Ishikawa (cell line): ENCODE measurements at regions not wholly inside any gene's neighbourhood (a gene's known extent, or its start where the extent isn't known, plus 50 kb on each side); places are given as distances from the start of the nearest gene placed in this dataset.

Source experiments
- CEBPB ChIP-seq: IDR thresholded peaks from 2 replicates; pipeline ENCODE4 v1.6.1; 2012
- CREB1 ChIP-seq: IDR thresholded peaks from 2 replicates; pipeline ENCODE4 v1.6.1; 2012; ENCODE audit warnings: low read depth
- EGR1 ChIP-seq: IDR thresholded peaks from 2 replicates; pipeline ENCODE4 v1.6.1; 2012
- EP300 ChIP-seq: IDR thresholded peaks from 2 replicates; pipeline ENCODE4 v1.6.1; 2012; ENCODE audit warnings: borderline replicate concordance
- FOXM1 ChIP-seq: IDR thresholded peaks from 2 replicates; pipeline ENCODE4 v1.6.1; 2012; ENCODE audit warnings: low read depth, borderline replicate concordance
- NFIC ChIP-seq: IDR thresholded peaks from 2 replicates; pipeline ENCODE4 v1.6.1; 2012
- RAD21 ChIP-seq: IDR thresholded peaks from 2 replicates; pipeline ENCODE4 v1.6.1; 2012; ENCODE audit warnings: low read depth
- TAF1 ChIP-seq: IDR thresholded peaks from 2 replicates; pipeline ENCODE4 v1.6.1; 2012; ENCODE audit warnings: low read depth, mild to moderate bottlenecking
- TCF12 ChIP-seq: IDR thresholded peaks from 2 replicates; pipeline ENCODE4 v1.6.1; 2012; ENCODE audit warnings: low read depth
- TEAD4 ChIP-seq: IDR thresholded peaks from 2 replicates; pipeline ENCODE4 v1.6.1; 2012
- YY1 ChIP-seq: IDR thresholded peaks from 2 replicates; pipeline ENCODE4 v1.6.1; 2012; ENCODE audit warnings: low read depth
- ZBTB7A ChIP-seq: IDR thresholded peaks from 2 replicates; pipeline ENCODE4 v1.6.1; 2012; ENCODE audit warnings: low read depth
- TF ChIP-seq, protein P1 (sequence below): IDR thresholded peaks from 2 replicates; pipeline ENCODE4 v1.6.1; 2012
- TF ChIP-seq, protein P2 (sequence below): IDR thresholded peaks from 2 replicates; pipeline ENCODE4 v1.6.1; 2012; ENCODE audit warnings: low read depth, mild to moderate bottlenecking
- TF ChIP-seq, protein P3 (sequence below): IDR thresholded peaks from 2 replicates; pipeline ENCODE4 v1.6.1; 2012

DNA sequence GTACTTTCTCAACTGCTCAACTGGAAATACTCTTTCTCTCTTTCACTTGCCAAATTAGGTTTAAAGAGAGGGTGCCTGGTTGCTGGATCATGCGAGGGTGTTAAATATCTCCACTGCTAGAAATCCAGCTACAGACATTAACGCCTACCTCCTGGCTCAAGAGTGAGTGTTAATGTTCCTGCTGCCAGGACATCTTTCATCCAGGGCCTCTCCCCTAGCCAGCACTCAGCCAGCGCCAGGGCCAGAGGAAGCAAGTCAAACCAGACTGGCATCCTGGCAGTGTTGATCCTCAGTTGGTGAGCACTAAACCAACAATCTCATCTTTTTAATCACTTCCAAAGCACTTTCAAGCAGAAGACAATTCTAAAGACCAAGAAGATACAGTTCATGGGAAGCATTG, 92.9 kb upstream of the BARHL2 start:
- TF ChIP-seq, protein P1, sequence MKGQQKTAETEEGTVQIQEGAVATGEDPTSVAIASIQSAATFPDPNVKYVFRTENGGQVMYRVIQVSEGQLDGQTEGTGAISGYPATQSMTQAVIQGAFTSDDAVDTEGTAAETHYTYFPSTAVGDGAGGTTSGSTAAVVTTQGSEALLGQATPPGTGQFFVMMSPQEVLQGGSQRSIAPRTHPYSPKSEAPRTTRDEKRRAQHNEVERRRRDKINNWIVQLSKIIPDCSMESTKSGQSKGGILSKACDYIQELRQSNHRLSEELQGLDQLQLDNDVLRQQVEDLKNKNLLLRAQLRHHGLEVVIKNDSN, result no peak
- TF ChIP-seq ZBTB7A (no peak), CREB1 (no peak), FOXM1 (no peak), YY1 (no peak), EP300 (no peak), CEBPB (no peak)
- TF ChIP-seq, protein P2, sequence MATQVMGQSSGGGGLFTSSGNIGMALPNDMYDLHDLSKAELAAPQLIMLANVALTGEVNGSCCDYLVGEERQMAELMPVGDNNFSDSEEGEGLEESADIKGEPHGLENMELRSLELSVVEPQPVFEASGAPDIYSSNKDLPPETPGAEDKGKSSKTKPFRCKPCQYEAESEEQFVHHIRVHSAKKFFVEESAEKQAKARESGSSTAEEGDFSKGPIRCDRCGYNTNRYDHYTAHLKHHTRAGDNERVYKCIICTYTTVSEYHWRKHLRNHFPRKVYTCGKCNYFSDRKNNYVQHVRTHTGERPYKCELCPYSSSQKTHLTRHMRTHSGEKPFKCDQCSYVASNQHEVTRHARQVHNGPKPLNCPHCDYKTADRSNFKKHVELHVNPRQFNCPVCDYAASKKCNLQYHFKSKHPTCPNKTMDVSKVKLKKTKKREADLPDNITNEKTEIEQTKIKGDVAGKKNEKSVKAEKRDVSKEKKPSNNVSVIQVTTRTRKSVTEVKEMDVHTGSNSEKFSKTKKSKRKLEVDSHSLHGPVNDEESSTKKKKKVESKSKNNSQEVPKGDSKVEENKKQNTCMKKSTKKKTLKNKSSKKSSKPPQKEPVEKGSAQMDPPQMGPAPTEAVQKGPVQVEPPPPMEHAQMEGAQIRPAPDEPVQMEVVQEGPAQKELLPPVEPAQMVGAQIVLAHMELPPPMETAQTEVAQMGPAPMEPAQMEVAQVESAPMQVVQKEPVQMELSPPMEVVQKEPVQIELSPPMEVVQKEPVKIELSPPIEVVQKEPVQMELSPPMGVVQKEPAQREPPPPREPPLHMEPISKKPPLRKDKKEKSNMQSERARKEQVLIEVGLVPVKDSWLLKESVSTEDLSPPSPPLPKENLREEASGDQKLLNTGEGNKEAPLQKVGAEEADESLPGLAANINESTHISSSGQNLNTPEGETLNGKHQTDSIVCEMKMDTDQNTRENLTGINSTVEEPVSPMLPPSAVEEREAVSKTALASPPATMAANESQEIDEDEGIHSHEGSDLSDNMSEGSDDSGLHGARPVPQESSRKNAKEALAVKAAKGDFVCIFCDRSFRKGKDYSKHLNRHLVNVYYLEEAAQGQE, result no peak

GRCh38 chr1:90809093-90809492, 92.0 kb upstream of the BARHL2 start:
- TF ChIP-seq, protein P2, result no peak
- no peak for TF ChIP-seq EGR1
- TF ChIP-seq FOXM1, result no peak
- no peak for TF ChIP-seq EP300
- TF ChIP-seq, protein P3, sequence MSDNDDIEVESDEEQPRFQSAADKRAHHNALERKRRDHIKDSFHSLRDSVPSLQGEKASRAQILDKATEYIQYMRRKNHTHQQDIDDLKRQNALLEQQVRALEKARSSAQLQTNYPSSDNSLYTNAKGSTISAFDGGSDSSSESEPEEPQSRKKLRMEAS, result no peak
- TF ChIP-seq RAD21, result no peak
- no peak for TF ChIP-seq TAF1
- no peak for TF ChIP-seq TCF12
- TF ChIP-seq TEAD4, result no peak
- TF ChIP-seq CREB1, result no peak
- no peak for TF ChIP-seq NFIC
- TF ChIP-seq, protein P1, result no peak
- TF ChIP-seq CEBPB, result no peak
- no peak for TF ChIP-seq ZBTB7A
- TF ChIP-seq YY1, result no peak

GRCh38 chr1:90807329-90807728, 90.2 kb upstream of the BARHL2 start:
- TF ChIP-seq FOXM1 (no peak), EP300 (no peak), ZBTB7A (no peak), EGR1 (no peak), TEAD4 (no peak), YY1 (no peak)
- TF ChIP-seq, protein P2, result no peak
- TF ChIP-seq, protein P3, result no peak

GRCh38 chr1:90802622-90803021, 85.5 kb upstream of the BARHL2 start:
- TF ChIP-seq YY1, result no peak
- TF ChIP-seq, protein P1, result no peak
- no peak for TF ChIP-seq CEBPB
- no peak for TF ChIP-seq TCF12
- no peak for TF ChIP-seq RAD21
- no peak for TF ChIP-seq NFIC
- TF ChIP-seq EP300, result no peak
- no peak for TF ChIP-seq TAF1
- TF ChIP-seq, protein P3, result no peak
- TF ChIP-seq ZBTB7A, result no peak
- TF ChIP-seq CREB1, result no peak
